H1 (cell line): ENCODE measurements at regions not wholly inside any gene's neighbourhood (a gene's known extent, or its start where the extent isn't known, plus 50 kb on each side); places are given as distances from the start of the nearest gene placed in this dataset. TPM values are rescaled to one million over a fixed set of nuclear protein-coding genes. Genes with fewer than 3 reads are reported as not detected.

Experiments
- BACH1 ChIP-seq: IDR thresholded peaks from 2 replicates; pipeline ENCODE4 v1.6.1; 2012; ENCODE audit warnings: low read length, improper control_type of control experiment
- KDM4A ChIP-seq: IDR thresholded peaks from one replicate; pipeline ENCODE4 v1.7.1; 2012; ENCODE audit warnings: low read depth, mild to moderate bottlenecking, moderate library complexity, low read length, inconsistent platforms; ENCODE audit not compliant: severe bottlenecking
- MAFK ChIP-seq: IDR thresholded peaks from 2 replicates; pipeline ENCODE4 v1.6.1; 2012; ENCODE audit warnings: low read depth, mild to moderate bottlenecking, improper control_type of control experiment, low read length
- RXRA ChIP-seq: IDR thresholded peaks from 2 replicates; pipeline ENCODE4 v1.6.1; 2011; ENCODE audit warnings: low read depth, mild to moderate bottlenecking, low read length, moderate library complexity; ENCODE audit not compliant: insufficient read depth
- TBP ChIP-seq: IDR thresholded peaks from 2 replicates; pipeline ENCODE4 v1.6.1; 2011; ENCODE audit warnings: low read depth, low read length, improper control_type of control experiment
- small RNA-seq: library from polyadenylated mRNA; stranded (forward); fragments of <200 nt; extraction: miRNeasy Mini kit (QIAGEN cat#:217004); gene quantifications from one replicate; pipeline ENCODE3, GENCODE V24; 2013; ENCODE audit not compliant: insufficient read depth
- TF ChIP-seq, protein P1 (sequence below): IDR thresholded peaks from 2 replicates; pipeline ENCODE4 v1.6.1; 2012; ENCODE audit warnings: low read length, inconsistent platforms

DNA sequence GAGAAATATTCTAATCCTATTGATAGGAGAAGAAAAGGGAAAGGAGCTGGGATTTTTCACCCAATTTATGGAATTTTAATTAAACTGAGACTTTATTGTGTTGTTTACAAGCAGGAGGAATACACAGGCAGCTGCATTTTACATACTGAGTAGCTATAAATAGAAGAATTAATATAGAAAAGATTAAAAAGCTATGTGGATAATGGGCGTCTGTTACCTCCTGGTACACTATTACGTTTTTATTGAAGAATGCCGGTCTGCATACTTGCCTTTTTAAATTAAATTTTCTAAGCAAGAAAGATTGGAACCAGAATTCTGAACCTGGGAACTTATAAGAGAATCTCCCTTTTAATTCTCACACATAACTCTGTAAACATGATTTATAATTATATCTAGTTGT lies 52.1 kb upstream of the CACHD1 start (continued):
- TF ChIP-seq RXRA (no peak), KDM4A (no peak), BACH1 (no peak), MAFK (no peak), TBP (no peak)
- TF ChIP-seq, protein P1, sequence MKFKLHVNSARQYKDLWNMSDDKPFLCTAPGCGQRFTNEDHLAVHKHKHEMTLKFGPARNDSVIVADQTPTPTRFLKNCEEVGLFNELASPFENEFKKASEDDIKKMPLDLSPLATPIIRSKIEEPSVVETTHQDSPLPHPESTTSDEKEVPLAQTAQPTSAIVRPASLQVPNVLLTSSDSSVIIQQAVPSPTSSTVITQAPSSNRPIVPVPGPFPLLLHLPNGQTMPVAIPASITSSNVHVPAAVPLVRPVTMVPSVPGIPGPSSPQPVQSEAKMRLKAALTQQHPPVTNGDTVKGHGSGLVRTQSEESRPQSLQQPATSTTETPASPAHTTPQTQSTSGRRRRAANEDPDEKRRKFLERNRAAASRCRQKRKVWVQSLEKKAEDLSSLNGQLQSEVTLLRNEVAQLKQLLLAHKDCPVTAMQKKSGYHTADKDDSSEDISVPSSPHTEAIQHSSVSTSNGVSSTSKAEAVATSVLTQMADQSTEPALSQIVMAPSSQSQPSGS, result no peak

Small RNA genes lying in the stretch of these regions (small RNA-seq; reads per million reads assigned to genes)
- not detected for gene RNU7-62P
